ENCODE measurements at regions not wholly inside any gene's neighbourhood (a gene's known extent, or its start where the extent isn't known, plus 50 kb on each side); places are given as distances from the start of the nearest gene placed in this dataset.

DNA sequence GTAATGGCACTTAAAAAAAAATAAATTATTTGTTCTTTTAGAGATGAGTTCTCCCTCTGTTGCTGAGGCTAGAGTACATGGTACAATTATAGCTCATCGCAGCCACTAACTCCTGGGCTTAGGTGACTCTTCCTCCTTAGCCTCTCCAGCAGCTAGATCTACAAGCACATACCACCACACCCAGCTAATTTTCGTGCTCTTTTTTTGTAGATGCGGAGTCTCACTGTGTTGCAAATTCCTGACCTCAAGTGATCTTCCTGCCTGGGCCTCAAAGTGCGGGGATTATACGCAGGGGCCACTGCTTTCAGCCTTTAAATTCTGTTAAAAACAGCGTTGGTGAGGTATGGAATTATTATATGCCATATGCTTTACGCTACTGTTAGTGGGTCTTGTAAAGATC lies 2034.0 kb downstream of the OLFM4 start:
- peaks cover 17% of the 10 kb centered on the region for H3K9me3 Mint-ChIP-seq
- H3K4me3 Mint-ChIP-seq = no peak overlapping the region
- CTCF ChIA-PET = no interaction called here
- ATAC-seq (no peak), DNase-seq (no peak)
- POLR2A ChIA-PET = no interaction called here
- TF ChIP-seq, protein P1, sequence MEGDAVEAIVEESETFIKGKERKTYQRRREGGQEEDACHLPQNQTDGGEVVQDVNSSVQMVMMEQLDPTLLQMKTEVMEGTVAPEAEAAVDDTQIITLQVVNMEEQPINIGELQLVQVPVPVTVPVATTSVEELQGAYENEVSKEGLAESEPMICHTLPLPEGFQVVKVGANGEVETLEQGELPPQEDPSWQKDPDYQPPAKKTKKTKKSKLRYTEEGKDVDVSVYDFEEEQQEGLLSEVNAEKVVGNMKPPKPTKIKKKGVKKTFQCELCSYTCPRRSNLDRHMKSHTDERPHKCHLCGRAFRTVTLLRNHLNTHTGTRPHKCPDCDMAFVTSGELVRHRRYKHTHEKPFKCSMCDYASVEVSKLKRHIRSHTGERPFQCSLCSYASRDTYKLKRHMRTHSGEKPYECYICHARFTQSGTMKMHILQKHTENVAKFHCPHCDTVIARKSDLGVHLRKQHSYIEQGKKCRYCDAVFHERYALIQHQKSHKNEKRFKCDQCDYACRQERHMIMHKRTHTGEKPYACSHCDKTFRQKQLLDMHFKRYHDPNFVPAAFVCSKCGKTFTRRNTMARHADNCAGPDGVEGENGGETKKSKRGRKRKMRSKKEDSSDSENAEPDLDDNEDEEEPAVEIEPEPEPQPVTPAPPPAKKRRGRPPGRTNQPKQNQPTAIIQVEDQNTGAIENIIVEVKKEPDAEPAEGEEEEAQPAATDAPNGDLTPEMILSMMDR (IDR thresholded peaks at IDR 0.05) = no peak
- no peaks in the 10 kb centered on the region for H3K27me3 Mint-ChIP-seq
- H3K4me1 Mint-ChIP-seq (ENCODE audit: low read depth) = no peaks in the 10 kb centered on the region
- H3K36me3 Mint-ChIP-seq (ENCODE audit: low read depth) = no peaks in the 10 kb centered on the region
- no peak overlapping the region for H3K27ac Mint-ChIP-seq
- intact Hi-C loops (cut with micrococcal nuclease) = no loop called here

DNA sequence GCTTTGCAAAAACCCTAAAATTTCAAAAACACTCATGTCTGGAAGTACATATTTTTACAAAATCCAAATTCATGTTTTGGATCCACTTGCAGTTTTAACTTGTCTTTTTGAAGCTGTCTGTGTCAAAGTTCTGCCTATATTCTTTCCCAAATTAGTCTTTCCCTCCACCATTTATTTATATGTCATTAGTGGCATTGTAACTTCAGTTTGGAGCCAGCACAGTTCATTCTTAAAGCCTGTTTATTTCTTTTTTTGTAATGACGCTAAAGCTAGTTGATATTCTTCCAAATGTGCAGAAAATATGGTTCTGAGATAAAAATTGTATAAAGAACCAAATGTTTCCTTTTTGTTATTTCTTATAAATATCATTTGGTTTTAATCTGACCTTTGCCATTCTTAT lies 2039.3 kb downstream of the OLFM4 start:
- ChIA-PET POLR2A (no interaction called here), CTCF (no interaction called here)
- no peak for ATAC-seq
- no peak overlapping the region for H3K4me3 Mint-ChIP-seq
- intact Hi-C loops (cut with micrococcal nuclease) = no loop called here
- no peak for DNase-seq
- TF ChIP-seq, protein P1 (IDR thresholded peaks at IDR 0.05) = no peak
- no peaks in the 10 kb centered on the region for H3K36me3 Mint-ChIP-seq (ENCODE audit: low read depth)
- H3K27me3 Mint-ChIP-seq = no peaks in the 10 kb centered on the region
- no peaks in the 10 kb centered on the region for H3K4me1 Mint-ChIP-seq (ENCODE audit: low read depth)
- no peak overlapping the region for H3K27ac Mint-ChIP-seq
- peaks cover 10% of the 10 kb centered on the region for H3K9me3 Mint-ChIP-seq

DNA sequence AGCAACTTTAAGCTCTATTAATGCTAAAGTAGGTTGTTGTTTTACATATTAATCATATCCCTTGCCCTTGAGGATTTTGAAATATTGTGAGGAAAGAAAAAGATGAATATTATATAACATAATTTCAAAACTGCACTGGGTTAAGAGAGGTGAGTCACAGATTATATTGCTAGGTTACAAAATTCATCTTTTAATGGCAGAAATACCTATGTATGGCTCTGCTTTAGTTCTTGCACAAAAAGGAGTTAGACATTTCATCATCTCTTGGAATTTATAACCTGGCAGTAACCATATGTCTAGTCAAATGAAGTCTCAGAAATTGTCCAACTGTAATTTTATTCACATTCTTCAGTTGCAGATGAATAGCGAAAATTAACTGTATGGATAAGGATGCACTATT lies 2041.1 kb downstream of the OLFM4 start:
- Mint-ChIP-seq H3K4me3 (no peak overlapping the region), H3K36me3 (ENCODE audit: low read depth) (no peaks in the 10 kb centered on the region), H3K9me3 (peaks cover 8% of the 10 kb centered on the region), H3K4me1 (ENCODE audit: low read depth) (no peaks in the 10 kb centered on the region), H3K27ac (no peak overlapping the region), H3K27me3 (no peaks in the 10 kb centered on the region)
- intact Hi-C loops (cut with micrococcal nuclease) = no loop called here
- ChIA-PET POLR2A (interaction anchor here (0.5 kb wide), 1 partner anchor 33 kb away, joined by 3 read pairs; no protein-coding TSS in a partner anchor), CTCF (no interaction called here)
- DNase-seq = no peak
- TF ChIP-seq, protein P1 (IDR thresholded peaks at IDR 0.05) = no peak
- no peak for ATAC-seq

DNA sequence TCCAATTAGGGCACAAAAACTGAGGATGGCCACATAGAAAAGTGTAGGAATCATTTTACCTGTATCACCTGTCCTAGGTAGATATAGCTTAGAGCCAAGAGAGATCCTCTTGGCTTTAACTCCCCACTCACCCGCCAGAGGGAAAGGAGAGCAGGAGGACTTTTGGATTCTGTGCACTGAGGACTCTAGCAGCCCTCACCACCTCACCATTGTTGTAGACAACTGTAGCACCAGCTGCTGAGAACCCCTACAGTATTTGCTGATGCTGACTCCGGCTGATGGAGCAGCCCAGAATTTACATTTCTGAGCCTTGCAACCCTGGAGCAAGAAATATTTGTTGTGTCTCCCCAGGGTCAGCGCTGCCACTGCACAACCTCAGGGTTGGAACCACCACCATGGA lies 2044.4 kb downstream of the OLFM4 start:
- Mint-ChIP-seq H3K4me1 (ENCODE audit: low read depth) (no peaks in the 10 kb centered on the region), H3K27ac (no peak overlapping the region), H3K9me3 (peaks cover 5% of the 10 kb centered on the region), H3K27me3 (no peaks in the 10 kb centered on the region), H3K36me3 (ENCODE audit: low read depth) (no peaks in the 10 kb centered on the region), H3K4me3 (no peak overlapping the region)
- intact Hi-C loops (cut with micrococcal nuclease) = no loop called here
- DNase-seq (no peak), ATAC-seq (no peak)
- TF ChIP-seq, protein P1 (IDR thresholded peaks at IDR 0.05) = no peak
- POLR2A ChIA-PET = no interaction called here
- CTCF ChIA-PET = no interaction called here

DNA sequence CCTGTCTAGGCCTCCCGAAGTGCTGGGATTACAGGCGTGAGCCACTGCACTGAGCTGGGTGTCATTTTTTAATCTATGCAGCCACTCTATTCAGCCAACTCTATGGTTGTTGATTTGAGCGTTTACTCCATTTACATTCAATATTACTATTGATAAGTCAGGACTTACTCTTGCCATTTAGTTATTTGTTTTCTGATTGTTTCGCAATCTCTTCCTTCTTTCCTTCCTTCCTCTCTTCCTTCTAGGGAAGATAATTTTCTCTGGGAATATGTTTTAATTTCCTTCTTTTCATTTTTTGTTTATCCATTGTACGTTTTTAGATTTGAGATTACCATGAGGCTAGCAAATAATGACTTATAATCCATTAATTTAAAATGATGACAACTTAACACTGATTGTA lies 2056.0 kb downstream of the OLFM4 start:
- ChIA-PET POLR2A (no interaction called here), CTCF (no interaction called here)
- H3K27me3 Mint-ChIP-seq = no peaks in the 10 kb centered on the region
- DNase-seq (no peak), ATAC-seq (no peak)
- no peaks in the 10 kb centered on the region for H3K4me1 Mint-ChIP-seq (ENCODE audit: low read depth)
- no peak overlapping the region for H3K4me3 Mint-ChIP-seq
- H3K27ac Mint-ChIP-seq = no peak overlapping the region
- peaks cover 18% of the 10 kb centered on the region for H3K9me3 Mint-ChIP-seq
- TF ChIP-seq, protein P1 (IDR thresholded peaks at IDR 0.05) = no peak
- H3K36me3 Mint-ChIP-seq (ENCODE audit: low read depth) = no peaks in the 10 kb centered on the region
- intact Hi-C loops (cut with micrococcal nuclease) = no loop called here
